HepG2 (cell line): ENCODE measurements at regions not wholly inside any gene's neighbourhood (a gene's known extent, or its start where the extent isn't known, plus 50 kb on each side); places are given as distances from the start of the nearest gene placed in this dataset.
A peak's percentile ranks its signal among the peaks of the same experiment; 100 is the strongest.

Experiments
- CBFB ChIP-seq: sonication (generic); formaldehyde crosslinking; IDR thresholded peaks from 2 replicates; pipeline ENCODE4 v1.4.0; 2020; ENCODE audit warnings: missing genetic modification reagents
- CBX5 ChIP-seq: sonication (generic); formaldehyde crosslinking; IDR thresholded peaks from 2 replicates; pipeline ENCODE4 v1.4.0; 2020; ENCODE audit warnings: missing genetic modification reagents, borderline replicate concordance
- CHD4 ChIP-seq: fragments of 200-600 bp; sonication (generic); IDR thresholded peaks from 2 replicates; pipeline ENCODE4 v1.7.0; 2017; ENCODE audit warnings: mild to moderate bottlenecking, low read length, borderline replicate concordance
- CREM ChIP-seq, 2 experiments: sonication (generic) in 1 of 2; formaldehyde crosslinking in 1 of 2; IDR thresholded peaks; 2 replicates each; pipeline versions ENCODE4 v1.4.0 to v1.6.1; 2016 to 2020; ENCODE audit warnings: antibody characterized with exemption in 1 of 2, mild to moderate bottlenecking in 1 of 2, missing genetic modification reagents in 1 of 2
- FIP1L1 ChIP-seq: fragments of 200-400 bp; formaldehyde crosslinking; IDR thresholded peaks from 2 replicates; pipeline ENCODE4 v1.6.1; 2018; ENCODE audit warnings: low read depth, mild to moderate bottlenecking, low read length, moderate library complexity, borderline replicate concordance; ENCODE audit not compliant: insufficient read depth
- FOSL2 ChIP-seq: sonication (generic); formaldehyde crosslinking; IDR thresholded peaks from 2 replicates; pipeline ENCODE4 v1.4.0; 2020; ENCODE audit warnings: missing genetic modification reagents
- FOXK2 ChIP-seq: fragments of 450-650 bp; IDR thresholded peaks from 2 replicates; pipeline ENCODE4 v1.6.1; 2016
- HINFP ChIP-seq: sonication (generic); formaldehyde crosslinking; IDR thresholded peaks from 2 replicates; pipeline ENCODE4 v1.4.0; 2020; ENCODE audit warnings: low read depth, mild to moderate bottlenecking, missing genetic modification reagents
- HMGXB3 ChIP-seq: sonication (generic); formaldehyde crosslinking; IDR thresholded peaks from 2 replicates; pipeline ENCODE4 v1.4.0; 2020; ENCODE audit warnings: missing genetic modification reagents, borderline replicate concordance
- JUND ChIP-seq: sonication (generic); formaldehyde crosslinking; IDR thresholded peaks from 2 replicates; pipeline ENCODE4 v1.8.0; 2022; ENCODE audit warnings: mild to moderate bottlenecking, missing genetic modification reagents
- MAX ChIP-seq: IDR thresholded peaks from 2 replicates; pipeline ENCODE4 v1.6.1; 2012; ENCODE audit warnings: inconsistent platforms
- MED1 ChIP-seq: sonication (generic); formaldehyde crosslinking; IDR thresholded peaks from 2 replicates; pipeline ENCODE4 v1.4.0; 2020; ENCODE audit warnings: missing genetic modification reagents
- NFYC ChIP-seq: IDR thresholded peaks from 2 replicates; pipeline ENCODE4 v1.6.1; 2016; ENCODE audit warnings: missing genetic modification reagents, missing compliant biosample characterization
- NR2F6 ChIP-seq, 2 experiments: IDR thresholded peaks; 2 replicates each; pipeline ENCODE4 v1.6.1; 2016; ENCODE audit warnings: antibody characterized with exemption in 1 of 2, mild to moderate bottlenecking in 1 of 2
- RAD51 ChIP-seq: fragments of 450-650 bp; IDR thresholded peaks from 2 replicates; pipeline ENCODE4 v1.6.1; 2016; ENCODE audit warnings: borderline replicate concordance
- RBFOX2 ChIP-seq: fragments of 200-400 bp; formaldehyde crosslinking; IDR thresholded peaks from 2 replicates; pipeline ENCODE4 v1.6.1; 2017; ENCODE audit warnings: low read depth, mild to moderate bottlenecking, low read length
- RFXANK ChIP-seq: IDR thresholded peaks from 2 replicates; pipeline ENCODE4 v1.6.1; 2016
- SALL2 ChIP-seq: sonication (generic); formaldehyde crosslinking; IDR thresholded peaks from 2 replicates; pipeline ENCODE4 v1.8.1; 2023; ENCODE audit warnings: mild to moderate bottlenecking, missing genetic modification reagents, inconsistent platforms
- SRF ChIP-seq: IDR thresholded peaks from 2 replicates; pipeline ENCODE4 v1.6.1; 2011; ENCODE audit warnings: mild to moderate bottlenecking, low read depth, low read length, moderate library complexity
- ZIK1 ChIP-seq: sonication (generic); formaldehyde crosslinking; IDR thresholded peaks from 2 replicates; pipeline ENCODE4 v1.5.0; 2020; ENCODE audit warnings: mild to moderate bottlenecking, low read depth, missing genetic modification reagents, borderline replicate concordance
- ZMYM2 ChIP-seq: sonication (generic); formaldehyde crosslinking; IDR thresholded peaks from 2 replicates; pipeline ENCODE4 v1.8.0; 2022; ENCODE audit warnings: mild to moderate bottlenecking, missing genetic modification reagents
- ZMYM3 ChIP-seq: sonication (generic); formaldehyde crosslinking; IDR thresholded peaks from 2 replicates; pipeline ENCODE4 v1.5.1; 2020; ENCODE audit warnings: mild to moderate bottlenecking, missing genetic modification reagents
- ZNF24 ChIP-seq: fragments of 450-650 bp; IDR thresholded peaks from 2 replicates; pipeline ENCODE4 v1.6.1; 2017; ENCODE audit warnings: antibody characterized with exemption, mild to moderate bottlenecking
- ZNF503 ChIP-seq: sonication (generic); formaldehyde crosslinking; IDR thresholded peaks from 2 replicates; pipeline ENCODE4 v1.4.0; 2020; ENCODE audit warnings: missing genetic modification reagents

GRCh38 chr20:50368813-50369224, 141.4 kb upstream of the PTPN1 start (continued):
- TF ChIP-seq HMGXB3 (CRISPR knock-in tag) (peak; percentile 48; the same call in 1 of the 2 replicates), CBX5 (CRISPR knock-in tag) (no peak), FOXK2 (peak; percentile 46; the same call in 1 of the 2 replicates), NR2F6 (IDR thresholded peaks at IDR 0.05) (no peak), NR2F6 (CRISPR knock-in tag; IDR thresholded peaks at IDR 0.05) (peak; percentile 29), MED1 (CRISPR knock-in tag) (peak; percentile 62; the same call in 1 of the 2 replicates), JUND (CRISPR knock-in tag) (peak; percentile 31; the same call in 1 of the 2 replicates), NFYC (peak; percentile 90), ZNF24 (peak; percentile 7; the same call in 1 of the 2 replicates), ZNF503 (no peak), FOSL2 (CRISPR knock-in tag) (peak; percentile 90), ZMYM2 (CRISPR knock-in tag) (0 out of 2 replicates have a peak, but pooled peaks have one; percentile 2), FIP1L1 (no peak), ZMYM3 (peak; percentile 5; the same call in 1 of the 2 replicates), RAD51 (peak; percentile 65; the same call in 1 of the 2 replicates), RFXANK (CRISPR knock-in tag) (0 out of 2 replicates have a peak, but pooled peaks have one; percentile 17), CBFB (CRISPR knock-in tag) (no peak), RBFOX2 (no peak; the same call in 1 of the 2 replicates), CREM (IDR thresholded peaks at IDR 0.05) (peak; percentile 62), CREM (CRISPR knock-in tag; IDR thresholded peaks at IDR 0.05) (no peak), ZIK1 (CRISPR knock-in tag) (0 out of 2 replicates have a peak, but pooled peaks have one; percentile 19), SRF (peak; percentile 93), HINFP (CRISPR knock-in tag) (peak; percentile 30; the same call in 1 of the 2 replicates), MAX (0 out of 2 replicates have a peak, but pooled peaks have one; percentile 2), CHD4 (peak; percentile 78; the same call in 1 of the 2 replicates), SALL2 (peak; percentile 4; the same call in 1 of the 2 replicates)
